ENCODE measurements at regions not wholly inside any gene's neighbourhood (a gene's known extent, or its start where the extent isn't known, plus 50 kb on each side); places are given as distances from the start of the nearest gene placed in this dataset.

- TF ChIP-seq CTCF (IDR thresholded peaks at IDR 0.05) = no peak
- no peak for TF ChIP-seq POLR2A (IDR thresholded peaks at IDR 0.05)
- DNase-seq (no peak), ATAC-seq (no peak)
- Histone ChIP-seq H3K9me3 (peaks cover 0 to 3% (median 0%) of the 10 kb centered on the region in 12 donors), H3K4me1 (no peaks in the 10 kb centered on the region), H3K27ac (no peak overlapping the region), H3K27me3 (no peaks in the 10 kb centered on the region), H3K4me3 (no peak overlapping the region), H3K36me3 (no peaks in the 10 kb centered on the region)
- WGBS, 4 donors = 87 to 89% (median 87%) methylated on average over 2 of the region's 2 CpGs
- intact Hi-C loops (cut with DNase I) = no loop called here
These were observed 58.8 kb upstream of the ZNF804B start for GRCh38 chr7:88700725-88701124.

- no peak for ATAC-seq
- no peak overlapping the region for H3K27ac ChIP-seq
- intact Hi-C loops (cut with DNase I) = no loop called here
- H3K27me3 ChIP-seq = no peaks in the 10 kb centered on the region
- H3K9me3 ChIP-seq = no peaks in the 10 kb centered on the region
- no peak for DNase-seq
- H3K36me3 ChIP-seq = no peaks in the 10 kb centered on the region
- no peak overlapping the region for H3K4me3 ChIP-seq
- no peaks in the 10 kb centered on the region for H3K4me1 ChIP-seq
- TF ChIP-seq CTCF (IDR thresholded peaks at IDR 0.05) (no peak), POLR2A (IDR thresholded peaks at IDR 0.05) (no peak)
These were observed 65.3 kb upstream of the ZNF804B start for GRCh38 chr7:88694207-88694606.

GRCh38 chr7:88693131-88693530 is 66.4 kb upstream of the ZNF804B start:
- Histone ChIP-seq H3K36me3 (no peaks in the 10 kb centered on the region), H3K27me3 (no peaks in the 10 kb centered on the region), H3K27ac (no peak overlapping the region), H3K4me3 (no peak overlapping the region), H3K4me1 (no peaks in the 10 kb centered on the region), H3K9me3 (no peaks in the 10 kb centered on the region)
- ATAC-seq = no peak
- no peak for TF ChIP-seq POLR2A (IDR thresholded peaks at IDR 0.05)
- TF ChIP-seq CTCF (IDR thresholded peaks at IDR 0.05) = no peak
- no peak for DNase-seq
- intact Hi-C loops (cut with DNase I) = no loop called here

- intact Hi-C loops (cut with DNase I) = no loop called here
- DNase-seq = no peak
- ATAC-seq = no peak
- Histone ChIP-seq H3K27ac (no peak overlapping the region), H3K4me1 (no peaks in the 10 kb centered on the region), H3K27me3 (no peaks in the 10 kb centered on the region), H3K9me3 (no peaks in the 10 kb centered on the region), H3K36me3 (no peaks in the 10 kb centered on the region), H3K4me3 (no peak overlapping the region)
- TF ChIP-seq CTCF (IDR thresholded peaks at IDR 0.05) = no peak
- TF ChIP-seq POLR2A (IDR thresholded peaks at IDR 0.05) = no peak
These were observed 67.0 kb upstream of the ZNF804B start for GRCh38 chr7:88692493-88692892.
